ENCODE measurements at regions not wholly inside any gene's neighbourhood (a gene's known extent, or its start where the extent isn't known, plus 50 kb on each side); places are given as distances from the start of the nearest gene placed in this dataset.
"Not testable (repeated sequence)": the region's sequence is repeated elsewhere in the genome, so short reads cannot be mapped to it uniquely, and the experiment has no call there.

DNA sequence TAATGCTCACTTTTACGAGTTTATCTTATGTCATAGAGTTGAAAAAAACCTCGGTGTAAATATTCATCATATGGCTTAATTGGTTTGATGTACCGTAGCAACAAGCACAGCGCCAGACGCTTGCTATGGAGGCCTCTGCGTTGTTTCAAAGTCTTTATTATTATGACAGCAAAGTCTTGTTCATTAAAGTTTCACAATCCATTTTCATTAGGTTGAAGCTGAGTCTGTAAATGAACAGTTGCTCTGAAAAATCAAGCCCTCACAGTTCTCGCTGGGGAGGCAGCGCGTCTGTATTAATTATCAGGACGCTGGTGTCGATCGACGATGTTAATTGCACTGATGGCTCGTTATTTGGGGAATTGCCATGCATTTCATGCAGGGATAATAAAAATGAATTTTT lies 185.6 kb downstream of the INSC start:
- DNase-seq: no peak

DNA sequence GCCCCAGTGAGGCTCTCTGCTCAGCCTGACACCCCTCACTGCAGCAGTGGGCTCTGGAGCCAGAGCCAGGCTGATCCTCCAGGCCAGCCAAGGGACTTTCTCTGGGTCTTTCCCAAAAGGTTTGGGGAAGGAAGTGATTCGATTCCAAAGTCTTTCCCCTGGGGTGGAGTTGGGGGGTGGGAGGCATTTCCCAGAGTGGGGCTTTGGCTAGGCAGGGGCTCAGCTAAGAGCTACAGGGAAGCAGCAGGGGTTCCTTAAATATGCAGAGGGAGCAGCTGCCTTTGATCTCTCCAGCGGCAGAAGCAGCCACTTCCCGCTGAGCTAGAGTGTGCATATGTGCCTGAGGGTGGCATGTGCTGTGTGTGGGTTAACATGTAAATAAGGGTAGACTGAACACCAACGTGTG lies 192.9 kb downstream of the INSC start:
- DNase-seq: no peak

DNA sequence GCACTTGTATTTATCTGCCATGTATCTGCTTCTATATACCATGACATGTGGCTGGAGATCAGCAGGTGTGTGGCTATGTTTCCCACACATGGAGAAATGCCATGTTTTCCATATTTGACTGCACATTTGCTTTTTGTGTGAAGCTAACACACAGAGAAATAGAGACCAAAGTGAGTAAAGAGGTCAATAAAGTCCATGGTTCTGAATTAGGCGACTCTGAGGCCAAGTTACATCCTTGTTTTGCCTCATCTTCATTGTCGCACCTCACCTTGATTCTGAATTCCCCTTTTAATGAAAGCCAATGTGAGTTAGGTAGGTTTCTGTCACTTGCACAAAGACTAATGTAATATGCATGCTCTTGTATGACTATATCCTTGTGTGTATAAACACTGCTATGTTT lies 194.1 kb downstream of the INSC start:
- DNase-seq: no peak

DNA sequence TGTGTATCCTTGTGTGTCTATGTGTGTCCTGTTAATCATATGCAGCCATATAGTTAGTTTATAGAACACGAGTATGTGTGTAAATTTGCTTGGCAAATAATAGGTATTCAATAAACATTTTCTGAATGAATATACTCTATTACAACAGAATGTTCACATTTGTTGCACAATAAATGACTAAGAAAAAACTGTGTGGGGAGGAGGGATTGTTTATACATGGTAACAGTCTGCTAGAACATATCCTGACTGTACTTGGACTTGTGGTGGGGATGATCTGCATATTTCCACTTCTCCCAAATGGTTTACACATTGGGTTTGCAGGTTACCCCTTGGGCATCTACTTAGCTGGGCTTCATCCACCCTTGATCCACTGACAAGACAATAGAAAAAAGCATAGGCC lies 194.6 kb downstream of the INSC start:
- DNase-seq: no peak

DNA sequence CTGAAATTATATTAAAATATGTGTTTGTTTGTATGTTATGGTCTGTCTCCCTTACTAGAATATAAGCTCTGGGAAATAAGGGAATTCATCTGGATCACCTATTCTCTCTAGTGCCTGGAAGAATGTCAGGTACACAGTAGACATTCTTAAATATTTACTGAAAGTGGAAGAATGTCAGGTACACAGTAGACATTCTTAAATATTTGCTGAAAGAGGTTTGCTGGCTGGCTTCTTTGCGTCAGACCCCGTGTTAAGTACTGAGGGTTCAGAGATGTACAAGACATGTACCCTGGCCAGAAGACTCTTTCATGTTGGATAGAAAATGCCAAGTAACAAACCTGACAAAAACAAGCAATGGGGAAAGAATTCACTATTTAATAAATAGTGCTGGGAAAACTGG lies 199.1 kb downstream of the INSC start:
- DNase-seq: no peak

DNA sequence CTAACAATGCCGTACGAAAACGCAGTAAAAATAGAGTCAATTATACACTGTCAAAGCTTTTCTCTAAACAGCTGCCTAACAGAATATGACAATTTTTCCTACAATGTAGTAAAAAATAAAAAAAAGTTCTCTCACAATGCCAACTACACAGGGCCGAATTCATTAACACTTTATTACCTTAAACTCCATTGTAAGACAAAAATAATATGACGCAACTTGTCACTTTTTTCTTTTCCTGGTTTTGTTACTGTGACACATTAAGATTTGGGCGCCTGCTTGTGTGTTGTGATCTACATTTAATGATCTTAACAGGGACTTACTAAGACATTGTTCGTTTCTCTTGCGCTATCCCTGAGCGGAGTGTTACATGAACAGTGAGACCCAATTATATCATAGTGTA lies 204.1 kb downstream of the INSC start:
- DNase-seq: no peak

DNA sequence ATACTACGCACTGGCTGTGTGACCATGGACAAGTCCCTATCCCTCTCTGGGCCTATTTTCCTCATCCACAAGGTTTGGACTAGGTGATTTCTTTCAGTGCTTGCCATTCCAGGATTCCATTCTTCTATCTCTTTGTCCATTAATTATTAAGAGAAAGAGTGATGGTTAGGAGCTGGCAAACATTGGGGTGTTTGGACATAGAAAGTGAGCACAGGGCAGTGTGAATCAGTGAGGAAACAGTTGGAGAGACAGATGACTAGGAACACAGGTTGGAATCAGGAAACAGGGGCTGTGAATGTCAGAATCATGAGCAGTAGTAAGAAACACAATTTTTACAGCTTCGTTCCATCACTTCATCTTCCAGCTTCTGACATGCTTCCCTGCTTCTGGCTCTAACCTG lies 211.8 kb downstream of the INSC start:
- no peak for DNase-seq

DNA sequence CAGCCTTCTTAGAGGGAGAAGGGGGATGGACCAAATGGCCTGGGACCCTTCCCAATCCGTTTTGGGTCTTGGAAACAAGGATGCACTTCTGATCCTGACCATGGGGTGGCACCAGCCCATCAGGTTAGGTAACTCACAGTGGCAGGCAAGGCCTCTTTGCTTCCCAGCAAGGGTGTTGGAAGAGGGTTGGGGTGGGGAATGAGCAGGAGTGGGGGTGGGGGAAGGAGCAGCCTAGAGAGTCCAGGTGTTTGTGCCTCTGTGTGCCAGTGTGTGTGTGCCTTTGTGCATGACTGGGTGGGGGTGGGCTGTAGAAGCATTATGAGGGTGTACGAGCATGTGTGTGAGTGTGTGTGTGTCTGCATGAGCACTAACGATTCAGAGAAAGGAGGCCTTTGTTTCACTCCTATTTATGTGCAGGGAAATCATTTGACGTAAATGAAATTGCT lies 213.1 kb downstream of the INSC start:
- peak in 1 of 2 experiments; percentile 6 for DNase-seq

DNA sequence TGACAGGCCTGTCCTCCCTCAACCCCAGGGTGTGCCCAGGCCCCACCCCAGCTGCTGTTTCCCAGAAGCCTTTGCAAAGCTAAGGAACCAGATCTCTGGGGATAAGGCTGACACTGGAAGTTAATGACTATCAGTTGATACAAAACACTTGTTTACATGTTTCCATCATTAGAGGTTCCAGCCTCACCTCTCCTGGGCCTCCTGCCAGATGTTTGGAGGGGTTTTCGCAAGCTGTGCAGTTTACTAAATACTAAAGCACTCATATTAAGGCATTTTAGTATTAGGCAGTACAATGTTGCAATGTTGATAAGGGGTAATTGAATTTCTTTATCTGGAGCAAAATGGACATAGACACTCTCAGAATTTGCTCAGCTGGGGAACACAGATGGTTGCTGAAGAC lies 218.7 kb downstream of the INSC start:
- DNase-seq: no peak

DNA sequence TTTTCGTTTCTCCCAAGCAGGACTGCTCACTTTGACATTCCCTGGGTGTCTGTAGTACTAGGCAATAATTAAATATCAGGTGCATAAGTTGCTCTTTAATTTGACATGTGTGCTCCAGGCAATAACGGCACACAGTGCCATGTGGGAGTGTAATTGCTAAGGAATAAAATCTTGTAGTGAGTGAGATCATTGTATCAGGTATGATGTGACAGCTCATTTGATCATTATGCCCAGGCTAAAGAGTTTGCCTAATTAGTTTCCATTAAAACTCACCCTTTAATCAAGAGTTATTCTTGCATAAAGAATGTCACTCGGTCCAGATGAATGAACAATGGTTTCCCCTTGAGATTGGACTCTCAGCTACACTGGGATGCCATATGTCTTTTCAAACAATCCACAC lies 220.0 kb downstream of the INSC start:
- no peak for DNase-seq

DNA sequence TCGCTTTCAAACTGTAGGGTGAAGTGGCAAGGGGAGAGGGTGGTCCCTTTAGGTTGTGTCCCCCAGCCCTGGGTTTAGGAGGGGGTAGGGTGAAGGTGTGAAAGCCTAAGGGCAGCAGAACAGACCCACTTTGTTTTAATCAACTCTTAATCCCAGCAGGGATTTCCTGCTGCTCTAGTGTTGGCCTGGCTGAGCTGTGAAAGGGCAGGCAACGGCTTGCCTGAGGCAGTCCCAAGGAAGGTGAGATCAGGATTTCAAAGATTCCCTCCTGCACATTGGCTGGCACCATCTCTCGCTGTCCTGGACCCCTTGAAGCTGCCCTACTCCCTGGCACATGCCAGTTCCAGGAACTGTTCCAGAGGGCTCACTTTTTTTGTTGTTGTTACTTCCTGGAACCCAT lies 221.3 kb downstream of the INSC start:
- DNase-seq: no peak

DNA sequence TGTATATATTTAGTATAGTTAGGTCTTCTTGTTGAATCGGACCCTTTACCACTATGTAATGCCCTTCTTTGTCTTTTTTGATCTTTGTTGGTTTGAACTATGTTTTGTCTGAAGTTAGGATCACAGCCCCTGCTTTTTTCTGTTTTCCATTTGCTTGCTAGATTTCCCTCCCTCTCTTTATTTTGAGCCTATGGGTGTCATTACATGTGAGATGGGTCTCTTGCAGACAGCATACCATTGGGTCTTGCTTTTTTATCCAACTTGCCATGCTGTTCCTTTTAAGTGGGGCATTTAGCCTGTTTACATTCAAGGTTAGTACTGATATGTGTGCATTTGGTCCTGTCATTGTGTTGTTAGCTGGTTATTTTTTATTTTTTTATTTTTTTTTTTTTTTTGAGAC lies 224.6 kb downstream of the INSC start:
- DNase-seq: no peak

DNA sequence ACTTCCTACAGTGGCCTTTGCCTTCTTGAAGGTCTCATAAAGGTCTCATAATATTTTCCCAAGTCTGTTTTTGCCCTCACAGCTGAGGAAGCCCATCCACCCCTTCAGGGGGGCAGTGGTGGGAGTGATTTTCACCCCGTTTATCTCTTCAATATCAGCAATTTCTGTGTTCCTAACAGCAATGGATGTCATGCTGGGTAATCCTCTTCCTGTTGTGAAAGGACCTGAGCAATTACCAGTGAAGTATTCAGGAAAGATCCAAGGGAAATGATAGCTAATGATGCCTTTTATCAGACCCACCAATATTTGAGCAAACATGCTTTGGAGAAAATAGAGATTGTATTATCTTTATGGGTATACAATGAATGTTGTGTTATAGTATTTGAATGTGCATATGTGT lies 226.9 kb downstream of the INSC start:
- no peak for DNase-seq

DNA sequence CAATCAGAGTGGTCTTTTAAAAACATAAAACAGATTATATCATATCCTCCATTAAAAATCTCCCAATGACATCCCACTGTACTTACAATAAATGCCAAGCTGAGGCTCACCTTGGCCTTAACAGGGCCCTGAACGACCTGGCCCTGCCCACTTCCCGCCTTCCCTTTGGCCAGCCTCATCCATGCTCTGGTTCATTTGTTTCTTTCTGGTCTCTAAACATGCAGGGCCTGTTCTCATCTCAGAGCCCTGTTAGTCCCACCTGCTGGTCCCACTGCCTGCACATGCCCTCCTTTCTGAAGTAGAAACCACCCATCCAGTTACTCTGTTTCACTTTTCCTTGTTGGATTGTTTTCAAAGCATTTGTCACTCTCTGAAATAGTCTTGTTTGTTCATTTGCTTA lies 227.4 kb downstream of the INSC start:
- DNase-seq: no peak

DNA sequence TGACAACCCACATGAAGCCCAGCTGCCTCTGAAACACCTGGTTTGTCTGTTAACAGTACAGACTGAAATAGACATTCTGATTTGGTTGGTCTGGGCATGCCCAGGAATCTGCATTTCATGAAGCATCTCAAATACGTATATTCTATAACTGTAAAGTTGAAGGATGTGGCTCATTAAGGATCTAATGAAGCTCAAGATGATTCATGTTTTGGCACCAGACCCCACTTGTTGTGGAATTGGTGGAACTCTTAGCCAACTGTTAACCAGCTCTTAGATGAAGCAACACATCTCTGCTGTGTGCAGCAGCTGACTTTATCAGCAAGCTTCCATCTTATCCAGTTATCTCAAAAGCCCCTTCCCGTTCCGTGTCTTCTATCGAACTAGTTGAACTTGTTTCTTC lies 232.2 kb downstream of the INSC start:
- DNase-seq: no peak

DNA sequence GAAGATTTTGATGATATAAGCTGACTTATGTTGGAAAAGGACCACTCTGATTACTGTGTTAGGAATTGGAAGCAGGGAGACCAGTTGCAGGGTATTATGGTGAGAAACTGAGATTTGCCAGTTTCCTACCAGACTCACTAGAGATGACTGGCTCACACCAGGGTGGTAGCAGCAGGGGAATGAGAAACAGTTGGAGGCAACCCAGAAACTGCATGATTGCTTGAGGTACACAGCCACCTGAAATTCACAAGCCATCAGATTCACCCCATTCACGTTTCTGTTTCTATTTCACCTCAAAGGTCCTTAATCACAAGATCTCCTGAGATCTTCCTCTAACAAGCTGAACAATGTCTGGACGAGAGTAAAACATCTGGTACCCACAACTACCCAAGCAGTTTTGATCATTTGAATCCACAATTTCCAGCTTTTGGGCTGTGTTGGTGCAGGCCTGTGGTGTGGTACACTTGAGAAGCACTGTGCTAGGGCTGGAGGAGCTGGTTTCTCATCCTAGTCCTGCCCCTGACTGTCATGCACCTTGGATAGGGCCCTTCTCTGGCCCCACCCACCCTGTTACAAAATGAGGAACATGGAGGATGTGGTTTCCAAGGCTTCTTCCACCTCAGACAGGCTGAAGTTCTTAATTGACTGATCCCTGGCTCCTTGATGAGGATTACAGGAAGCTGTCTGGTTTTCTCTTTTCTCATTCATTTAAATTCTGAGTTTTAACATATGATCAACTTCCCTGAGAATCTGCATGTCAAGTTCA lies 233.4 kb downstream of the INSC start:
- DNase-seq: peak in 1 of 2 experiments; percentile 1

DNA sequence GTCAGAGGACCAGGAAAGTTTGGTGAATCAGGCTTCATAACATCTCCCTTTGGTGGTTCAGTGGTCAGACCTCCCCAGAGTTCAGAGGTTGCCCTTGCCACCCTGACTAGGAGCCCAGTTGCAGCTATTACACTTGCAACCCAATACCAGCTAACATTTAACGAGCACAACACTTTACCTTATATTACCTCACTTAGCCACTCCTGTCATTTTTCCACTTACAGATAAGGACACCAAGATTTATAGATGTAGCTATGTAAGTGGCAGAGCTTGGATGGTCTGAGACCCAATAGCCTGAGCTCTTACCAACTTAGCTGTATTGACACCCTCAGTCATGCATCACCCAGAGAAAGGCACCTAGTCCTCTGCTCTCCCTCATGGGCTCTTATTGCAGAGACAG lies 234.7 kb downstream of the INSC start:
- DNase-seq: no peak

DNA sequence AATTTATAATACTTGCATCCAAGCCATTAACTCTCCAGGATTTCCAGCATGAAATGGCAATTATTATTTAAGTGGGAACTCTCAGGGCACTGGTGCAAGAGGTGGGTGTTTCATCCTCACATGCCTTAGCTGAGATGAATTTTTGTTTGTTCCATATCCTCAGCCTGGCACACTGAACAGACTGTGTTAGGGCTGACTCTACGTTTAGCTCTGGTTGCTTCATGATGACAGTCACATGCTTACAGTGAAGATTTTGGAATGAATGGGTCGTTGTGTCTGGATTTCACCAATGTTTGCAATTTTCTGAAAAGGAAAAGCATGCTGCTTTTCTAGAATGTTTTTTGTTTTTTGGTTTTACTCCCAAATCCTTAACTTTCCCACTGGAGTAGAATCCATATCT lies 246.6 kb downstream of the INSC start:
- no peak for DNase-seq

DNA sequence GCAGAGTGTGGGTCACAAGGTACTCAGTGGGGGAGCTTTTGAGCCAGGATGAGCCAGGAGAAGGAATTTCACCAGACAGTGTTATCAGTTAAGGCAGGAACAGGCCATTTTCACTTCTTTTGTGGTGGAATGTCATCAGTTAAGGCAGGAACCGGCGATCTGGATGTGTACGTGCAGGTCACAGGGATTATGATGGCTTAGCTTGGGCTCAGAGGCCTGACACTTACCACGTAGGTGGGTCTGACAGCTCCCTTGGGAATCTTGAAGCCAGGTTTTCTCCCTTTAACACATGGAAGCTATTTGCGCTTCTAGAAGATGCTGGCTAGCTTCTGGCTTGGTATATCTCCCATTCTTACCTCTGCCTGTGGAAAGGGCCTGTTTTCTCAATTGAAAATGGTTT lies 250.6 kb downstream of the INSC start:
- not testable (repeated sequence) for DNase-seq

DNA sequence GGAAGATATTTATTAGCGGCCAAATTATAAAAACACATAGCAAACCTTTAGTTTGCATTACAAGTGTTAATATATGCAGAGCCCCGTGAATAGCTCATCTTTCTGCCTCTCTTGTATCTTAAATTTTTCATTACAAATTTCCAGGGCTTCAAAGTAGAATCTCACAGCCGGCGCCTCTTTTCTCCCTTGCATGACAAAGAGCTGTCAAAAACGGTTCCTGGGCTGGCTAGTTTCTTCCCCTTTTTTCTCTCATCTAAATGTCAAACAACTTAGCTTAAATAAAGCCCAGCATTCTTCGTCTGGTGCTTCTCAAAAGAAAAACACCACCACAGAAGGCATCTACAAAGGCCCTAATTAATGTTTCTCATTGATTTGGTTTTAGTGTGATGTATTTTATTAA lies 253.0 kb downstream of the INSC start:
- no peak for DNase-seq

DNA sequence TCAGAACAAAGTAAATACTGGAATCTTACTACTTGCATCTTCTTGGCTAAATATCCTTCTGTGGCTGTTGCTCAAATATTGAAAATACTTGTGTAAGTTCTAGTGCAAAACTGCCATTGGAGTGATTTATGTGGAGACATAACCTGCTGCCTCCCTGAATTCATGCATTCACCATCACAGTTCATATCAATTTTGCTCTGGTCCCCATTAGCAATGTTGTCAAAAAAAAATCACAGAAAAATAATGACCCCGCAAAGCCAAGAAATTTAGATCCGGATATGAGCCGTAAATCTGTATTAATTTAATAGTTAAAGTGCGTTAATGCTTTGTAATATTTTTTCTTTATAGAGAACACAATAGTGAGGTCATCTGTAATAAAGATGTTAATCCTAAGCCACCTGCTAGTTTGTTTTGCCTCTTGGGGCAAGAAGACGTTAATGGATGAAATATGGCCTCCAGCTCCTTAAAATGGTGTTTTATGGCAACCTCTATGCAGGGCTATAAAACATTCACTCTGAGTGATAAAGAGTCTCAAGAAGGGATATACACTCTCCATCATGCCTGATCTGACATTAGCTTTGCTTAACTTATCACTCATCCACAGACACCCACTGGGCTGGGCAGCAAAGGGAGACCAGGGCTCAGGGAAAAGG lies 255.9 kb downstream of the INSC start:
- no peak for DNase-seq

DNA sequence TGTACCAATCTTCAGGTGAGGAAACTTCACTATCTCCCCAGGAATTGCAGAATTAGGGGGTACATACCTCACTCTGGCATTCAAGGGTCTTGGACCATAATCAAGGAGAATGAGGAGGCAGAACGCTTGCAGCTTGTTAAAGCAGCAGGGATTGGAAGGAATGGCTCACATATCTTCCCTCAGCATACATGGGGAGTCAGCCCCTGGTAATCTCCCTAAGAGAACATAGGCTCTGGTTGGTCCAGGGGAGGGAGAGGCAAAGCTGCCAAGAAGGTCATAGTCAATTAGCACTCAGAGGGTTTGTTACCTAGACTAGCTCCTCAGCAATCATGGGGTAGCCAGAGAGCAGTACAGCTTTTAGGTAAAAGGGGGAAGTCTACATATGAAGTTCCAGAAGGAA lies 256.8 kb downstream of the INSC start:
- no peak for DNase-seq

DNA sequence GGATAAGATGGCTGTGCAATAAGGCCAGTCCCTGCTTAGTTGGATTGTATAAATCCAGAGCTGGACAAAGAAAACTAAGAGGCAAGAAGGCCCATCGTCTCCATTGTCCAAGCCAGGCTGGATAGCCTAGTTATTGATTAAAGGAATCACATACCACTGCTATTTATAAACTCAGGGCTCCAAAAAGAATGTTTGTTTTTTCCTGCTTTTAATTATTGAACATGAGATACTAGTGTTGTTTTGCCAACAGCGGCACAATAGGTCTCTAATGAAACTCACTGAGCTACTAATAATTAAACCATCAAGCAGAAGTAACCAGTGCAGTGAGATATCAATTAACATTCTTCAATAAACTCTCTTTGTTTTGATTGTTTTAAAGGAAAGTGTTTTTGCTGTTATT lies 259.7 kb downstream of the INSC start:
- DNase-seq: no peak

DNA sequence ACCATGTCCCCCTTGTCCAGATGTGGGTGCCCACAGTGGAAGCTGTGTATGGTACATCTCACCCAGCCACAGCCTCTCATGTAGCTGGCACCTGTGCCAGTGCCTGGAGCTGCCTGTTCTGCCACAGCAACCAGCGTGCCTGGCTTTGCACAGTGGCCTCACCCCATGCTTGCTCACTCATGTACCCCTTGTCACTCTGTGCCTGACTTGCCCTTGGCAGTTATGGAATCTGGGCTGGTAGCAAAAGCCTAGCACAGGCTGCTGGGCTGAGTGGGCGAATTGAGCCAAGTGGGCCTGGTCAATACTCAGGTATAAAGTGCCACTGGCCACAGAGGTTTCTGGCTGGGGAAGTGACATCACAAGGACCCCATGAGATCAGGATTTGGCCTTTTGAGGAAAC lies 264.2 kb downstream of the INSC start:
- DNase-seq: no peak

DNA sequence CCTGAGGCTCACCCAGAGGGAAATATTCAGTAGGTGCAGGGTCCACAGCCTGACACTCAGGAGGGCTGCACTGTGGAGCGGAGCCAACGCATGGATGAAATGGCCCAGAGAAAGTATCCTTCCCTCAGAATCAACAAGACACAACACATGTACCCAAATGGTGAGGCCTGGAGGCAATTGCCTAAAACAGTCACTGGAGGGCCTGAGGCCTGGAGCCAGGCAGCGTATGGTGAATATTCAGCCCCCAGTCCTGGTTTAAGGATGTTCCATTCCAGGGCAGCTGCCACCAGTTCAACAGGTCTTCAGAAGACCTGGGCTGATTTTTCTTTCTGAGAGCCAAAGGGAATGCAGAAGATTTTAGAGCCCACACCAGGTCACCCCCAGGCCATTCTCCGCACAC lies 264.8 kb downstream of the INSC start:
- no peak for DNase-seq

All from AML-193 (cell line).